ENCODE measurements at regions not wholly inside any gene's neighbourhood (a gene's known extent, or its start where the extent isn't known, plus 50 kb on each side); places are given as distances from the start of the nearest gene placed in this dataset.
A peak's percentile ranks its signal among the peaks of the same experiment; 100 is the strongest.

DNA sequence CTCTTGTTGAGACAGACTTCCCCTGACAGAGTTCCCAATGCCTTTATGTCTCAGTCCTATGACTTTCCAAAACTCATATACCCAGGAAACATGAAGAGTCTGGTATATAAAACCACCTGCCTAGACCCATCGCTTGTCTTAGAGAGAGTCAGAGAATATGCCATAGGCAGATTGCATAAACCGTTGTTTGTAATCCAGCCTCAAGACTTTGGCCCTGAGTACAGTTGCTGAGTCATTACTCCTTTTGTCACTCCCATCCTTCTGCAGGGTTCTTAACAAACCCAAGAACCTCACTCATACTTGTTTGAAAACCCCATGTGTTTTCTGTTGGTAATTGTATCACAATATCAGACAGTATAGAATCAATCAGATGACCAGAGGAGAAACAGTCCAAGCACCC is 616.3 kb downstream of the SLCO4C1 start:
- no peak for TF ChIP-seq POLR2A (IDR thresholded peaks at IDR 0.05)
- no peak for TF ChIP-seq EP300 (IDR thresholded peaks at IDR 0.05)
- TF ChIP-seq, protein P1, sequence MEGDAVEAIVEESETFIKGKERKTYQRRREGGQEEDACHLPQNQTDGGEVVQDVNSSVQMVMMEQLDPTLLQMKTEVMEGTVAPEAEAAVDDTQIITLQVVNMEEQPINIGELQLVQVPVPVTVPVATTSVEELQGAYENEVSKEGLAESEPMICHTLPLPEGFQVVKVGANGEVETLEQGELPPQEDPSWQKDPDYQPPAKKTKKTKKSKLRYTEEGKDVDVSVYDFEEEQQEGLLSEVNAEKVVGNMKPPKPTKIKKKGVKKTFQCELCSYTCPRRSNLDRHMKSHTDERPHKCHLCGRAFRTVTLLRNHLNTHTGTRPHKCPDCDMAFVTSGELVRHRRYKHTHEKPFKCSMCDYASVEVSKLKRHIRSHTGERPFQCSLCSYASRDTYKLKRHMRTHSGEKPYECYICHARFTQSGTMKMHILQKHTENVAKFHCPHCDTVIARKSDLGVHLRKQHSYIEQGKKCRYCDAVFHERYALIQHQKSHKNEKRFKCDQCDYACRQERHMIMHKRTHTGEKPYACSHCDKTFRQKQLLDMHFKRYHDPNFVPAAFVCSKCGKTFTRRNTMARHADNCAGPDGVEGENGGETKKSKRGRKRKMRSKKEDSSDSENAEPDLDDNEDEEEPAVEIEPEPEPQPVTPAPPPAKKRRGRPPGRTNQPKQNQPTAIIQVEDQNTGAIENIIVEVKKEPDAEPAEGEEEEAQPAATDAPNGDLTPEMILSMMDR (IDR thresholded peaks at IDR 0.05) = no peak
- no peak for DNase-seq
- Histone ChIP-seq H3K27me3 (no peaks in the 10 kb centered on the region), H3K27ac (no peak overlapping the region), H3K9me3 (no peaks in the 10 kb centered on the region), H3K4me1 (ENCODE audit: insufficient read depth) (no peaks in the 10 kb centered on the region), H3K36me3 (no peaks in the 10 kb centered on the region), H3K4me3 (no peak overlapping the region)
- 65 to 73% (median 71%) methylated on average over 2 of the region's 2 CpGs for WGBS, 3 donors
- intact Hi-C loops (cut with DNase I) = no loop called here

GRCh38 chr5:101678481-101679193 is 617.4 kb downstream of the SLCO4C1 start:
- intact Hi-C loops (cut with DNase I) = no loop called here
- peak in 3 of 5 donors; percentile 33 to 42 (median 34) for DNase-seq
- Histone ChIP-seq H3K27ac (no peak overlapping the region), H3K4me1 (ENCODE audit: insufficient read depth) (no peaks in the 10 kb centered on the region), H3K4me3 (no peak overlapping the region), H3K27me3 (no peaks in the 10 kb centered on the region), H3K9me3 (no peaks in the 10 kb centered on the region), H3K36me3 (no peaks in the 10 kb centered on the region)
- TF ChIP-seq POLR2A (IDR thresholded peaks at IDR 0.05) = no peak
- TF ChIP-seq, protein P1 (IDR thresholded peaks at IDR 0.05) = peak in 2 of 3 donors; percentile 15 to 38
- WGBS, 3 donors = 8 to 13% (median 11%) methylated on average over 7 of the region's 7 CpGs

- no peak for DNase-seq
- TF ChIP-seq, protein P1 (IDR thresholded peaks at IDR 0.05) = no peak
- no peak for TF ChIP-seq POLR2A (IDR thresholded peaks at IDR 0.05)
- H3K27me3 ChIP-seq = no peaks in the 10 kb centered on the region
- intact Hi-C loops (cut with DNase I) = no loop called here
- no peak overlapping the region for H3K27ac ChIP-seq
- H3K9me3 ChIP-seq = no peaks in the 10 kb centered on the region
- no peak overlapping the region for H3K4me3 ChIP-seq
- 35 to 45% (median 45%) methylated on average over 5 of the region's 5 CpGs for WGBS, 3 donors
- H3K4me1 ChIP-seq (ENCODE audit: insufficient read depth) = no peaks in the 10 kb centered on the region
- H3K36me3 ChIP-seq = no peaks in the 10 kb centered on the region
Measured at GRCh38 chr5:101677961-101678360, 618.1 kb downstream of the SLCO4C1 start.

DNA sequence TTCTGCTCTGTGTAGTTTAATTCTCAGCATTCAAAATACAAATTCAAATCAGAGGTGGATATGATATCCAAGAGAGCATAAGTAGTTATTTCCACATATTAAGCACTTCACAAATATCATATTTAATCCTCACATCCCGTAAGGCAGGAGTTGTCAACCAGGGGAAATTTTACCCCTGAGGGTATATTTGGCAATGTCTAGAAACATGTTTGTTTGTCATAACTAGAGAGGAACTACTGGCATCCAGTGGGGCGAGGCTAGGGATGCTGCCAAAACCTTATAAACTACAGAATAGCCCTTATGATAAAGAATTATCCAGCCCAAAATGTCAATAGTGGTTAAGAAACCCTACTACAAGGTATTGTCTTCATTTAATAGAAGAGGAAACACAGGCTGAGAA is 619.4 kb downstream of the SLCO4C1 start:
- WGBS, 3 donors = 80 to 85% (median 82%) methylated on average over 2 of the region's 2 CpGs
- H3K36me3 ChIP-seq = no peaks in the 10 kb centered on the region
- TF ChIP-seq EP300 (IDR thresholded peaks at IDR 0.05) (no peak), POLR2A (IDR thresholded peaks at IDR 0.05) (no peak)
- TF ChIP-seq, protein P1 (IDR thresholded peaks at IDR 0.05) = no peak
- H3K9me3 ChIP-seq = no peaks in the 10 kb centered on the region
- no peak overlapping the region for H3K4me3 ChIP-seq
- intact Hi-C loops (cut with DNase I) = no loop called here
- no peak for DNase-seq
- no peaks in the 10 kb centered on the region for H3K4me1 ChIP-seq (ENCODE audit: insufficient read depth)
- H3K27ac ChIP-seq = no peak overlapping the region
- H3K27me3 ChIP-seq = no peaks in the 10 kb centered on the region
